Hepatocyte (in vitro differentiated cells): ENCODE measurements at regions not wholly inside any gene's neighbourhood (a gene's known extent, or its start where the extent isn't known, plus 50 kb on each side); places are given as distances from the start of the nearest gene placed in this dataset.

Experiments
- CTCF ChIP-seq: fragments of 200-600 bp; sonication (generic); IDR thresholded peaks from 2 replicates; pipeline ENCODE4 v1.5.1; 2016; ENCODE audit warnings: antibody characterized with exemption, mild to moderate bottlenecking; ENCODE audit not compliant: poor library complexity
- EZH2 ChIP-seq: fragments of 200-600 bp; sonication (generic); IDR thresholded peaks from 2 replicates; pipeline ENCODE4 v1.6.1; 2016; ENCODE audit warnings: antibody characterized with exemption, mild to moderate bottlenecking, borderline replicate concordance
- EZH2phosphoT487 ChIP-seq: fragments of 200-600 bp; sonication (generic); IDR thresholded peaks from one replicate; pipeline ENCODE4 v1.6.1; 2018; ENCODE audit warnings: antibody characterized with exemption, mild to moderate bottlenecking, low read depth, moderate library complexity; ENCODE audit not compliant: unreplicated experiment, severe bottlenecking

DNA sequence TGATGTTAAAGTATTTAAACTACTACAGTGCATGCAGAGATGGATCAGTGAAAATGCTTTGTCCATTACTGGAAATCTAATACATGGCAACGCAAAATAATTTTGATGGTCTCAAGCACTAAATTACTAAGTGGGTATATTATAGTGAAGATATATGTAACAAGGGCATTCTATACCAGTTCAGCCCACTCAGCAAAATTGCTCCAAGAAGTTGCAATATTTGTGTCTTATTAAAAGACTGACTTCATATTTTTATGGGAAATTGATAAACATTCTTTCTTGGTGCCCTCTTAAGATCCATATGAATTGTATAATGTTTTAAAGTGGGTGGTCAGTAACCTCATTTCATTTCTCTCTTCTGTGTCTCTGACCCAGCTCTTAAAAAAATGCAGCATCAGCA, 343.1 kb upstream of the MEX3C start:
- TF ChIP-seq CTCF (no peak), EZH2phosphoT487 (no peak), EZH2 (no peak)
